SK-N-SH (cell line): ENCODE measurements at regions not wholly inside any gene's neighbourhood (a gene's known extent, or its start where the extent isn't known, plus 50 kb on each side); places are given as distances from the start of the nearest gene placed in this dataset.

ENCODE experiments used
- EP300 ChIP-seq, 2 experiments: IDR thresholded peaks; 2 replicates each; pipeline versions ENCODE4 v1.4.0 to v1.6.1; 2012; ENCODE audit warnings: borderline replicate concordance in 1 of 2, low read depth in 1 of 2, low read length in 1 of 2
- MXI1 ChIP-seq: IDR thresholded peaks from 2 replicates; pipeline ENCODE4 v1.6.1; 2012; ENCODE audit warnings: mild to moderate bottlenecking, low read depth, low read length, improper control_type of control experiment
- POLR2AphosphoS5 ChIP-seq: IDR thresholded peaks from 2 replicates; pipeline ENCODE4 v1.6.1; 2012; ENCODE audit warnings: low read depth, low read length
- RAD21 ChIP-seq: IDR thresholded peaks from 2 replicates; pipeline ENCODE4 v1.6.1; 2012; ENCODE audit warnings: mild to moderate bottlenecking, low read length
- YY1 ChIP-seq: IDR thresholded peaks from 2 replicates; pipeline ENCODE4 v1.4.0; 2012; ENCODE audit warnings: low read depth, mild to moderate bottlenecking
- TF ChIP-seq, protein P1 (sequence below): IDR thresholded peaks from 2 replicates; pipeline ENCODE4 v1.6.1; 2012; ENCODE audit warnings: mild to moderate bottlenecking, low read depth, low read length, moderate library complexity
- TF ChIP-seq, protein P2 (sequence below): fragments of 200-600 bp; sonication (generic); IDR thresholded peaks from 2 replicates; pipeline ENCODE4 v1.6.1; 2017; ENCODE audit warnings: antibody characterized with exemption, mild to moderate bottlenecking, moderate library complexity
- TF ChIP-seq, protein P3 (sequence below): IDR thresholded peaks from 2 replicates; pipeline ENCODE4 v1.4.0; 2012; ENCODE audit warnings: low read depth
- TF ChIP-seq, protein P4 (sequence below): IDR thresholded peaks from 2 replicates; pipeline ENCODE4 v1.4.0; 2012; ENCODE audit warnings: low read depth, borderline replicate concordance
- TF ChIP-seq, protein P5 (sequence below): fragments of 150-350 bp; IDR thresholded peaks from 2 replicates; pipeline ENCODE4 v1.6.1; 2017; ENCODE audit warnings: antibody characterized with exemption, low read length, low read depth, borderline replicate concordance

DNA sequence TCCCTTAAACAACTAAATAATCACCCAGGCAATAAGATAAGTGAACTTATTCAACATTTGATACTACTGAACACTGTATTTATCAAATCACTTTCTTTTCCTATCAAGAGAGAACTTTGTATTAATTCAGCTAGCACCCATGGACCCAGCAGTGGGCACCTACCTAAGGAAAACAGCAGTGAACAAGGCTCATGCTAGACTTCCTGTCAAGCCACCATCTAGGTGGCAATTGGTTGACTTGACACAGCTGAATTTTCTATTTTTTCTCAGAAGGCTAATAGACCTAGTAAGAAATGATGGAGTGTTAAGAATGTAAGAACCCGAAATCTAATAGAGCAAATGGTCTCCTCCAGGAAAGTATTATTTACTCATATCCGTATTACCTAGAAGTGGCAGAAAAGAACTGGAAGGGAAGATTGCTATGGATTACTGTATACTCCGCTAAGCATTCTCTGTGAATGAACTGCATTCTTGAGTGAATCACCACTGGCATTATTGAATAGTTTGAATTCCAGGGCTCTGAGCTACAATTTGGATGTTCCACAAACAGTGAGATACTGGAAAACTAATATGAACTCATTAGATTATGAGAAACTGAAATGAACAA, 988.2 kb upstream of the CDH2 start:
- TF ChIP-seq, protein P1, sequence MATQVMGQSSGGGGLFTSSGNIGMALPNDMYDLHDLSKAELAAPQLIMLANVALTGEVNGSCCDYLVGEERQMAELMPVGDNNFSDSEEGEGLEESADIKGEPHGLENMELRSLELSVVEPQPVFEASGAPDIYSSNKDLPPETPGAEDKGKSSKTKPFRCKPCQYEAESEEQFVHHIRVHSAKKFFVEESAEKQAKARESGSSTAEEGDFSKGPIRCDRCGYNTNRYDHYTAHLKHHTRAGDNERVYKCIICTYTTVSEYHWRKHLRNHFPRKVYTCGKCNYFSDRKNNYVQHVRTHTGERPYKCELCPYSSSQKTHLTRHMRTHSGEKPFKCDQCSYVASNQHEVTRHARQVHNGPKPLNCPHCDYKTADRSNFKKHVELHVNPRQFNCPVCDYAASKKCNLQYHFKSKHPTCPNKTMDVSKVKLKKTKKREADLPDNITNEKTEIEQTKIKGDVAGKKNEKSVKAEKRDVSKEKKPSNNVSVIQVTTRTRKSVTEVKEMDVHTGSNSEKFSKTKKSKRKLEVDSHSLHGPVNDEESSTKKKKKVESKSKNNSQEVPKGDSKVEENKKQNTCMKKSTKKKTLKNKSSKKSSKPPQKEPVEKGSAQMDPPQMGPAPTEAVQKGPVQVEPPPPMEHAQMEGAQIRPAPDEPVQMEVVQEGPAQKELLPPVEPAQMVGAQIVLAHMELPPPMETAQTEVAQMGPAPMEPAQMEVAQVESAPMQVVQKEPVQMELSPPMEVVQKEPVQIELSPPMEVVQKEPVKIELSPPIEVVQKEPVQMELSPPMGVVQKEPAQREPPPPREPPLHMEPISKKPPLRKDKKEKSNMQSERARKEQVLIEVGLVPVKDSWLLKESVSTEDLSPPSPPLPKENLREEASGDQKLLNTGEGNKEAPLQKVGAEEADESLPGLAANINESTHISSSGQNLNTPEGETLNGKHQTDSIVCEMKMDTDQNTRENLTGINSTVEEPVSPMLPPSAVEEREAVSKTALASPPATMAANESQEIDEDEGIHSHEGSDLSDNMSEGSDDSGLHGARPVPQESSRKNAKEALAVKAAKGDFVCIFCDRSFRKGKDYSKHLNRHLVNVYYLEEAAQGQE: no peak
- no peak for TF ChIP-seq MXI1
- TF ChIP-seq, protein P2, sequence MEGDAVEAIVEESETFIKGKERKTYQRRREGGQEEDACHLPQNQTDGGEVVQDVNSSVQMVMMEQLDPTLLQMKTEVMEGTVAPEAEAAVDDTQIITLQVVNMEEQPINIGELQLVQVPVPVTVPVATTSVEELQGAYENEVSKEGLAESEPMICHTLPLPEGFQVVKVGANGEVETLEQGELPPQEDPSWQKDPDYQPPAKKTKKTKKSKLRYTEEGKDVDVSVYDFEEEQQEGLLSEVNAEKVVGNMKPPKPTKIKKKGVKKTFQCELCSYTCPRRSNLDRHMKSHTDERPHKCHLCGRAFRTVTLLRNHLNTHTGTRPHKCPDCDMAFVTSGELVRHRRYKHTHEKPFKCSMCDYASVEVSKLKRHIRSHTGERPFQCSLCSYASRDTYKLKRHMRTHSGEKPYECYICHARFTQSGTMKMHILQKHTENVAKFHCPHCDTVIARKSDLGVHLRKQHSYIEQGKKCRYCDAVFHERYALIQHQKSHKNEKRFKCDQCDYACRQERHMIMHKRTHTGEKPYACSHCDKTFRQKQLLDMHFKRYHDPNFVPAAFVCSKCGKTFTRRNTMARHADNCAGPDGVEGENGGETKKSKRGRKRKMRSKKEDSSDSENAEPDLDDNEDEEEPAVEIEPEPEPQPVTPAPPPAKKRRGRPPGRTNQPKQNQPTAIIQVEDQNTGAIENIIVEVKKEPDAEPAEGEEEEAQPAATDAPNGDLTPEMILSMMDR: no peak
- TF ChIP-seq, protein P3, sequence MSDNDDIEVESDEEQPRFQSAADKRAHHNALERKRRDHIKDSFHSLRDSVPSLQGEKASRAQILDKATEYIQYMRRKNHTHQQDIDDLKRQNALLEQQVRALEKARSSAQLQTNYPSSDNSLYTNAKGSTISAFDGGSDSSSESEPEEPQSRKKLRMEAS: no peak; the same call in 1 of the 2 replicates
- TF ChIP-seq, protein P4, sequence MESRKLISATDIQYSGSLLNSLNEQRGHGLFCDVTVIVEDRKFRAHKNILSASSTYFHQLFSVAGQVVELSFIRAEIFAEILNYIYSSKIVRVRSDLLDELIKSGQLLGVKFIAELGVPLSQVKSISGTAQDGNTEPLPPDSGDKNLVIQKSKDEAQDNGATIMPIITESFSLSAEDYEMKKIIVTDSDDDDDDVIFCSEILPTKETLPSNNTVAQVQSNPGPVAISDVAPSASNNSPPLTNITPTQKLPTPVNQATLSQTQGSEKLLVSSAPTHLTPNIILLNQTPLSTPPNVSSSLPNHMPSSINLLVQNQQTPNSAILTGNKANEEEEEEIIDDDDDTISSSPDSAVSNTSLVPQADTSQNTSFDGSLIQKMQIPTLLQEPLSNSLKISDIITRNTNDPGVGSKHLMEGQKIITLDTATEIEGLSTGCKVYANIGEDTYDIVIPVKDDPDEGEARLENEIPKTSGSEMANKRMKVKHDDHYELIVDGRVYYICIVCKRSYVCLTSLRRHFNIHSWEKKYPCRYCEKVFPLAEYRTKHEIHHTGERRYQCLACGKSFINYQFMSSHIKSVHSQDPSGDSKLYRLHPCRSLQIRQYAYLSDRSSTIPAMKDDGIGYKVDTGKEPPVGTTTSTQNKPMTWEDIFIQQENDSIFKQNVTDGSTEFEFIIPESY: peak; percentile 70; the same call in 1 of the 2 replicates
- TF ChIP-seq POLR2AphosphoS5: peak; percentile 91
- peak; percentile 24; the same call in 1 of the 2 replicates for TF ChIP-seq YY1
- TF ChIP-seq, protein P5, sequence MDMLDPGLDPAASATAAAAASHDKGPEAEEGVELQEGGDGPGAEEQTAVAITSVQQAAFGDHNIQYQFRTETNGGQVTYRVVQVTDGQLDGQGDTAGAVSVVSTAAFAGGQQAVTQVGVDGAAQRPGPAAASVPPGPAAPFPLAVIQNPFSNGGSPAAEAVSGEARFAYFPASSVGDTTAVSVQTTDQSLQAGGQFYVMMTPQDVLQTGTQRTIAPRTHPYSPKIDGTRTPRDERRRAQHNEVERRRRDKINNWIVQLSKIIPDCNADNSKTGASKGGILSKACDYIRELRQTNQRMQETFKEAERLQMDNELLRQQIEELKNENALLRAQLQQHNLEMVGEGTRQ: no peak
- TF ChIP-seq EP300 (IDR thresholded peaks at IDR 0.05; ENCODE audit: borderline replicate concordance in 1 of 2, low read depth in 1 of 2, low read length in 1 of 2): peak; percentile 28 to 98; a peak in 3 of 4 replicates
- no peak for TF ChIP-seq RAD21
